ENCODE measurements at regions not wholly inside any gene's neighbourhood (a gene's known extent, or its start where the extent isn't known, plus 50 kb on each side); places are given as distances from the start of the nearest gene placed in this dataset.
"Not testable (repeated sequence)": the region's sequence is repeated elsewhere in the genome, so short reads cannot be mapped to it uniquely, and the experiment has no call there.

DNA sequence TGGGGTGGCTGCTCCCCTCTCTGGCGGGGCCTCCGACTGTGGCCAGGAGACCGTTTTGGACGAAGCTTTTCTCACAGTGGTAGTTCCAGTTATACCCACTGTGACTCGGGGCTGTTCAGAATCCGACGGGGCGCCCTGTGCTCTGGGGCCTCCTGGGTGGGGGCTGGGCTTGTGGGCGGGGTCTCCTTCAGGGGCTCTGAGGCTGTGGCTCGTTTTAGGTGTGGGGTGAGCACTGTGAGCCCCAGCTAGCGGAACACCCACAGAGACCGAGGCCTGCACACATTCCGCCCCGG, 383.4 kb downstream of the TMEM121 start:
- TF ChIP-seq POLR2A (IDR thresholded peaks at IDR 0.05), result not testable (repeated sequence)
- TF ChIP-seq, protein P1, sequence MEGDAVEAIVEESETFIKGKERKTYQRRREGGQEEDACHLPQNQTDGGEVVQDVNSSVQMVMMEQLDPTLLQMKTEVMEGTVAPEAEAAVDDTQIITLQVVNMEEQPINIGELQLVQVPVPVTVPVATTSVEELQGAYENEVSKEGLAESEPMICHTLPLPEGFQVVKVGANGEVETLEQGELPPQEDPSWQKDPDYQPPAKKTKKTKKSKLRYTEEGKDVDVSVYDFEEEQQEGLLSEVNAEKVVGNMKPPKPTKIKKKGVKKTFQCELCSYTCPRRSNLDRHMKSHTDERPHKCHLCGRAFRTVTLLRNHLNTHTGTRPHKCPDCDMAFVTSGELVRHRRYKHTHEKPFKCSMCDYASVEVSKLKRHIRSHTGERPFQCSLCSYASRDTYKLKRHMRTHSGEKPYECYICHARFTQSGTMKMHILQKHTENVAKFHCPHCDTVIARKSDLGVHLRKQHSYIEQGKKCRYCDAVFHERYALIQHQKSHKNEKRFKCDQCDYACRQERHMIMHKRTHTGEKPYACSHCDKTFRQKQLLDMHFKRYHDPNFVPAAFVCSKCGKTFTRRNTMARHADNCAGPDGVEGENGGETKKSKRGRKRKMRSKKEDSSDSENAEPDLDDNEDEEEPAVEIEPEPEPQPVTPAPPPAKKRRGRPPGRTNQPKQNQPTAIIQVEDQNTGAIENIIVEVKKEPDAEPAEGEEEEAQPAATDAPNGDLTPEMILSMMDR (IDR thresholded peaks at IDR 0.05), result not testable (repeated sequence)
